Prostate gland (tissue), 2 donors: ENCODE measurements at regions not wholly inside any gene's neighbourhood (a gene's known extent, or its start where the extent isn't known, plus 50 kb on each side); places are given as distances from the start of the nearest gene placed in this dataset.

Experiments
- POLR2A ChIP-seq: fragments of 450-650 bp; IDR thresholded peaks from one replicate; pipeline ENCODE4 v1.6.1; 2016; ENCODE audit warnings: antibody characterized with exemption, mild to moderate bottlenecking
- TF ChIP-seq, protein P1 (sequence below), 4 experiments: fragments of 200-600 bp in 2 of 4; fragments of 450-650 bp in 2 of 4; sonication (generic) in 2 of 4; IDR thresholded peaks; 1 replicate in 3 of 4; 2 replicates in 1 of 4; pipeline ENCODE4 v1.5.1; 2016 to 2019; ENCODE audit warnings: antibody characterized with exemption in 4 of 4, mild to moderate bottlenecking in 2 of 4, moderate library complexity in 2 of 4

- TF ChIP-seq, protein P1, sequence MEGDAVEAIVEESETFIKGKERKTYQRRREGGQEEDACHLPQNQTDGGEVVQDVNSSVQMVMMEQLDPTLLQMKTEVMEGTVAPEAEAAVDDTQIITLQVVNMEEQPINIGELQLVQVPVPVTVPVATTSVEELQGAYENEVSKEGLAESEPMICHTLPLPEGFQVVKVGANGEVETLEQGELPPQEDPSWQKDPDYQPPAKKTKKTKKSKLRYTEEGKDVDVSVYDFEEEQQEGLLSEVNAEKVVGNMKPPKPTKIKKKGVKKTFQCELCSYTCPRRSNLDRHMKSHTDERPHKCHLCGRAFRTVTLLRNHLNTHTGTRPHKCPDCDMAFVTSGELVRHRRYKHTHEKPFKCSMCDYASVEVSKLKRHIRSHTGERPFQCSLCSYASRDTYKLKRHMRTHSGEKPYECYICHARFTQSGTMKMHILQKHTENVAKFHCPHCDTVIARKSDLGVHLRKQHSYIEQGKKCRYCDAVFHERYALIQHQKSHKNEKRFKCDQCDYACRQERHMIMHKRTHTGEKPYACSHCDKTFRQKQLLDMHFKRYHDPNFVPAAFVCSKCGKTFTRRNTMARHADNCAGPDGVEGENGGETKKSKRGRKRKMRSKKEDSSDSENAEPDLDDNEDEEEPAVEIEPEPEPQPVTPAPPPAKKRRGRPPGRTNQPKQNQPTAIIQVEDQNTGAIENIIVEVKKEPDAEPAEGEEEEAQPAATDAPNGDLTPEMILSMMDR (IDR thresholded peaks at IDR 0.05): no peak
- no peak for TF ChIP-seq POLR2A
These were observed 65.1 kb downstream of the MRPL46 start for GRCh38 chr15:88401996-88402656.
